VCaP (cell line): ENCODE measurements at regions not wholly inside any gene's neighbourhood (a gene's known extent, or its start where the extent isn't known, plus 50 kb on each side); places are given as distances from the start of the nearest gene placed in this dataset.

Experiments
- H3K27ac ChIP-seq: fragments of 450-650 bp; 2 replicates; pipeline ENCODE4 v1.5.1; 2017
- TF ChIP-seq, protein P1 (sequence below): fragments of 450-650 bp; conservative IDR thresholded peaks from 2 replicates; pipeline ENCODE4 v1.5.1; 2017; ENCODE audit warnings: mild to moderate bottlenecking, moderate library complexity

DNA sequence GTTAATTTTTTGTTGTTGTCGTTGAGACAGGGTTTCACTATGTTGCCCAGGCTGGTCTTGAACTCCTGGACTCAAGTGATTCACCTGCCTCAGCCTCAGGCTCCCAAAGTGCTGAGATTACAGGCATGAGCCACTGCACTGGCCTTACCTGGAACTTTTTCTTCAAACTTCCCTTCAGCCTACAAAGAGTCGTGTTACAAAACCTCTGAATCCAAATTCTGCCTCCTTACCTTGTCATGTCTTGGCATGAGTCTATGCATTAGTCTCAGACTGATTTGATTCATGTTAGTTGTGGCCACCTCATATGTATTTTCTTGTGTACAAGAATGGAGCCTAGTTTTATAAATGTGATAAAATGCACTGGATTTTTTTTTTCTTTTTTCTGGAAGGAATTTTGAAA lies 172.1 kb downstream of the PRL start:
- TF ChIP-seq, protein P1, sequence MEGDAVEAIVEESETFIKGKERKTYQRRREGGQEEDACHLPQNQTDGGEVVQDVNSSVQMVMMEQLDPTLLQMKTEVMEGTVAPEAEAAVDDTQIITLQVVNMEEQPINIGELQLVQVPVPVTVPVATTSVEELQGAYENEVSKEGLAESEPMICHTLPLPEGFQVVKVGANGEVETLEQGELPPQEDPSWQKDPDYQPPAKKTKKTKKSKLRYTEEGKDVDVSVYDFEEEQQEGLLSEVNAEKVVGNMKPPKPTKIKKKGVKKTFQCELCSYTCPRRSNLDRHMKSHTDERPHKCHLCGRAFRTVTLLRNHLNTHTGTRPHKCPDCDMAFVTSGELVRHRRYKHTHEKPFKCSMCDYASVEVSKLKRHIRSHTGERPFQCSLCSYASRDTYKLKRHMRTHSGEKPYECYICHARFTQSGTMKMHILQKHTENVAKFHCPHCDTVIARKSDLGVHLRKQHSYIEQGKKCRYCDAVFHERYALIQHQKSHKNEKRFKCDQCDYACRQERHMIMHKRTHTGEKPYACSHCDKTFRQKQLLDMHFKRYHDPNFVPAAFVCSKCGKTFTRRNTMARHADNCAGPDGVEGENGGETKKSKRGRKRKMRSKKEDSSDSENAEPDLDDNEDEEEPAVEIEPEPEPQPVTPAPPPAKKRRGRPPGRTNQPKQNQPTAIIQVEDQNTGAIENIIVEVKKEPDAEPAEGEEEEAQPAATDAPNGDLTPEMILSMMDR: no peak

DNA sequence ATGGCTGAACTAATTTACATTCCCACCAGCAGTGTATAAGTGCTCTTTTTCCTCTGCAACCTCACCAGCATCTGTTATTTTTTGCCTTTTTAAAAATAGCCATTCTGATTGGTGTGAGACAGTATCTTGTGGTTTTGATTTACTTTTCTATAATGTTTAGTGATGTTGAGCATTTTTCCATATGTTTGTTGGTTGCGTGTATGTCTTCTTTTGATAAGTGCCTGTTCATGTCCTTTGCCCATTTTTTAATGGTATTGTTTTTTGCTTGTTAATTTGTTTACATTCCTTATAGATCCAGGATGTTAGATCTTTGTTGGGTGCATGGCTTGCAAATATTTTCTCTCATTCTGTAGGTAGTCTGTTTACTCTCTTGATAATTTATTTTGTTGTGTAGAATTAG lies 169.9 kb downstream of the PRL start:
- TF ChIP-seq, protein P1: no peak
- H3K27ac ChIP-seq: no peak overlapping the region

More for the DNA sequence above, 172.1 kb downstream of the PRL start:
- H3K27ac ChIP-seq: no peak overlapping the region

DNA sequence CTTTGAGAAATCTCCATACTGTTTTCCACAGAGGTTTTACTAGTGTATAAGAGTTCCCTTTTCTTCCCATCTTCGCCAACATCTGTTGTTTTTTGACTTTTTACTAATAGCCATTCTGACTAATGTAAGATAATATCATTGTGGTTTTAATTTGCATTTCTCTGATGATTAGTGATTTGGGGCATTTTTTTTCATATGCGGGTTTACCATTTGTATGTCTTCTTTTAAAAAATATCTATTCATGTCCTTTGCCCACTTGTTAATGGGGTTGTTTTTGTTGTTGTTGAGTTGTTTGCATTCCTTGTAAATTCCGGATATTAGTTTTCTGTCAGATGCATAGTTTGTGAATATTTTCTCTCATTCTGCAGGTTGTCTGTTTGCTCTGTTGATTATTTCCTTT lies 167.1 kb downstream of the PRL start:
- TF ChIP-seq, protein P1: no peak
- no peak overlapping the region for H3K27ac ChIP-seq

DNA sequence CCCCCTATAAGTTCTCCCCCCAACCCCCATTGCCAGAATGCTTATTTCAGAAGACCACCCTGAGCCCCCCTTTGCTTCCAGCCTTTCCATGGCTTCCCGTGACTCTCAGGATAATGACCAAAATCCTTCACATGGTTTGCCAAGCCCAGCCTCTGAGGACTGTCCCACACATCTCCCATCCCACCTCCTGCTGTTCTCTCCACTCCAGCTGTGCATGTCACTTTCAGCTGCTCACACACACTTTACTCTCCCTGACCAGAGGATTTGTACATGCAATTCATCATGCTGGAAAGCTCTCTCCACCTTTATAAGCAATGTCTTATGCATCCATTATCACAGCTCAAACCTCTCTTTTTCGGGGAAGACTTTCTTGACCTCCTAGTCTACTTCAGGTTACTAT lies 164.2 kb downstream of the PRL start:
- TF ChIP-seq, protein P1: no peak
- no peak overlapping the region; the same call in 1 of the 2 replicates for H3K27ac ChIP-seq

DNA sequence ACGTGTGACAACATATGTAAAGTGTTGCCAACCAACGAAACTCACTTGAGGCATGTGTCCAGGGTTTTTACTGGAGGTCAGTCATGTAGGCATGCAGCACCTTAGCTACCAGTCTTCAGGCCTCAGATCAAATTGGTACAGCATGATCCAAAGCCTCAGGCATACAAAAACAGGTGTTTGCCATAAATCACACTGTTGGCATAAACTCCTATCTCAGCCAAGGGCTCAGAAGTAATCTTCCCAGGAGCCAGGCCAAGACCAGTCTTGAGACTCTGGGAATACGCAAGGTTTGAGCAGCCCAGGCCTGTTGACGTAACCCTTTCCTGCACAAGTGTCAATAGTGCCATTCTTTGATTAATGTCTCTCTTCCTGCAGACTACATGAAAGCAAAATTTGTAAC lies 163.5 kb downstream of the PRL start:
- TF ChIP-seq, protein P1: no peak

DNA sequence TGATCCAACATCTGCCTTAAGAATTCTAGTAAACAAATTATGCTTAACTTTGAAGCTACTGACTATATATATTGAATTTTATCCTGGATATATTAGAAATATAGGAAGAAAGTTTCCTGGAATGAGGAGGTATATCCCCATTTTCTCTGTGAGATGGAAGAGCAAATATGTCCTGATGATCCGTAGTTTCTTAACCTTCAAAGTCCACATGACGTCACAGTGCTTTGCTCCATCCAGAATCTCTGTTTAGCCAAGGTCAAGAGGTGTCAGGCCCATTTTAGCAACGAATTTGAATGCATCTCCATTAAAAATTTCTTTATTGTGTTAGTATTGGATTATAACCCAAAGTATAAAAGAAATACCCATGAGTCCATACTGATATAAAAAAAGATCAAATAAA lies 162.5 kb downstream of the PRL start:
- H3K27ac ChIP-seq: no peak overlapping the region
- TF ChIP-seq, protein P1: no peak

More for the DNA sequence above, 163.5 kb downstream of the PRL start:
- H3K27ac ChIP-seq: no peak overlapping the region; the same call in 1 of the 2 replicates

DNA sequence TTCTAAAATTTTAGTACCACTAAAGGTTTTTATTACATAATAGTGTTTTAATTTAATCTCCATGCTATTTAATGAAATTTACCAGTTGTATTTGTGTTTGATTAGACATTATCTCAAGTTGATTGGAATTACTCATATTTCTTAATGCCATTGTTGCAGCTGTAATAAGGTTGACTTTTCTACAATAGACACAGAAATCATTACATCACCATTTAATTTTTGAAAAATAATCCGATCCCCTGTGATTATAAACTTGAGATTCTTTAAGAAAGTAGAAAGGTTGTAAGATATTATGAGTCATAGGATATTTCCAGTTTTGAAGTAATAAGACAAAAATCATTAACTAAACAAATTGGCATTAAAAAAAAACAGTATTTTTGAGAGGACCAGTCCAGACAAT lies 161.4 kb downstream of the PRL start:
- no peak overlapping the region for H3K27ac ChIP-seq
- TF ChIP-seq, protein P1: no peak

DNA sequence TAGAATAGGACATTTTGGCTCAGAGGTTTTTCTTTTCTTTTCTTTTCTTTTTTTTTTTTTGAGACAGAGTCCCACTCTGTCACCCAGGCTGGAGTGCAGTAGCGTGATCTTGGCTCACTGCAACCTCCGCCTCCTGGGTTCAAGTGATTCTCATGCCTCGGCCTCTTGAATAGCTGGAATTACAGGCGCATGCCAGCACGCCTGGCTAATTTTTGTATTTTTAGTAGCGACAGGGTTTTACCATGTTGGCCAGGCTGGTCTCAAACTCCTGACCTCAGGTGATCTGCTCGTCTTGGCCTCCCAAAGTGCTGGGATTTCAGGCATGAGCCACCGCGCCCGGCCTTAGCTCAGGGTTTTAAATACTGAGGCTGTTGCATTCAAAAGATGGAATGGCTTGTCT lies 156.1 kb downstream of the PRL start:
- peak overlapping the region; percentile 32 for H3K27ac ChIP-seq
